HG03354 (cell line): ENCODE measurements at regions not wholly inside any gene's neighbourhood (a gene's known extent, or its start where the extent isn't known, plus 50 kb on each side); places are given as distances from the start of the nearest gene placed in this dataset.
"Not testable (repeated sequence)": the region's sequence is repeated elsewhere in the genome, so short reads cannot be mapped to it uniquely, and the experiment has no call there.

ENCODE experiments used
- ATAC-seq: cut with Tn5 transposase; IDR thresholded peaks from one replicate; pipeline ENCODE4 v1.9.1; 2021; ENCODE audit warnings: mild to moderate bottlenecking; ENCODE audit not compliant: unreplicated experiment, poor library complexity, severe bottlenecking

- ATAC-seq = no peak
Observed at GRCh38 chr15:47876986-47877385, 159.7 kb downstream of the SEMA6D start.

DNA sequence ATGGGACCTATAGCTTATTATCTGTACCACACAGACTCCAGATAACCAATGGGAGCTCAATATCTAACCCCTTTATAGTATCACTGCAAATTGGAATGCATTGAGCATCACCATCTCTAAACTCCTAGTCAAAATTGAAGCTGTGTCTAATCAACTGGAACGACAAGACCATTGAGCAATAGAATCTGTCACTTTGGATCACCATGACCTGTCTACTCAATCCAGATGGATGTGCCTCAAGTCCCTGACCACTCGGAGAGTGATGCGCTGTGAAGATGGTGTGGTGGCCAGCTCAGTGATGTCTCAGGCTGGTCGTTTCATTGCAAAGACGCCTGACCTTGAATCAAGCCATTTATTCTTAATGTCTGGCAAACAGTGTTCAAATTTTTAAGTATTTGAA, 160.5 kb downstream of the SEMA6D start:
- ATAC-seq = no peak

DNA sequence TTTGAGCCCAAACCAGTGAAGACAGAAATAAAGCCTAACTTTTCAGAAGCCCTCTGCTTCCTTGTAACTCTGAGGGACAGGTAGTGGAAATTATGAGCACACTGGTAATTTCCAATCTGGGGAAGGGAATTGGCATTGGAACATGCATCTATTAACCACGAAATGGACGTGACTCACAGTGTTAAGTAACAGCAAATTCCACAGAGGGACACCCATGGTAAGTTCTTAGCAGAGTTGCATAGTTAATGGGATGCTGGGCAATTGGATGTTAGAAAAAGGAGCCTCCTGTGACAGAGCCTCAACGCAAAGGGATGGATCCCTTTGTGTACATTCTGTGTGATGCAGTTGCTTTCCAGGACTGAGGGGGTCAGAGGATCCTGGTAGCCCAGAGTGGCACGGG, 168.6 kb downstream of the SEMA6D start:
- no peak for ATAC-seq

GRCh38 chr15:47887241-47887800, 170.0 kb downstream of the SEMA6D start:
- ATAC-seq = no peak

DNA sequence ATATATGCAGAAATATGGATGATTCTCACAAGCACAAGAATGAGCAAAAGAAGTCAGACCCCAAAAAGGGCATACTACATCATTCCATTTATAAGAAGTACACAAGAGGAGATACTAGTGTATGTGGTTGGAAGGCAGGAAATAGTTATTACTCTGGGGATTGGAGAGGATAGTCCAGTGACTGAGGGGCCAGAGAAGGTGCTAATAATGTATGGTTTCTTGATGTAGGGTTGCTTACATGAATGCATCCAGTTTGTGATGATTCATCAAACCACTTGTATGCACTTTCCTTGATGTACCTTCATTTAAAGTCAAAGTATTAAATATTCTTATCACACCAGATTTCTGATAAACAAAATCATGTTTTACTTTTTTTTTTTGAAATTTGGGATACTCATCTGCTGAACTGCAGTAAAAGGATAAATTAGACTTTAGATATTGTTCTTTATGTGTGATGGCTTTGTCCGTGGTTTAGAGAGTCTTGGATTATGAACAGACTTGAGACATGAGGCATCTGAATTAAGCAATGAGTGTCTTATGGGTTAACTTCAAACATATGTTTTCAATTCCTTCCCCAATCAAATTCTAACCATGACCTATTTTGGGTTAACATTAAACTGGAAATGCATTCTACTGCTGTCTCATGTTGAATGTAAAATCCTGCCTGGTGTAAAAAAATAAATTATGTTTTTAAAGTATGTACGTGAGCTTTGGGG, 171.2 kb downstream of the SEMA6D start:
- ATAC-seq = no peak

- ATAC-seq = no peak
Observed at GRCh38 chr15:47890397-47891150, 173.3 kb downstream of the SEMA6D start.

- no peak for ATAC-seq
Observed at GRCh38 chr15:47897525-47897924, 180.2 kb downstream of the SEMA6D start.

GRCh38 chr15:47900751-47901150, 183.4 kb downstream of the SEMA6D start:
- ATAC-seq = no peak

DNA sequence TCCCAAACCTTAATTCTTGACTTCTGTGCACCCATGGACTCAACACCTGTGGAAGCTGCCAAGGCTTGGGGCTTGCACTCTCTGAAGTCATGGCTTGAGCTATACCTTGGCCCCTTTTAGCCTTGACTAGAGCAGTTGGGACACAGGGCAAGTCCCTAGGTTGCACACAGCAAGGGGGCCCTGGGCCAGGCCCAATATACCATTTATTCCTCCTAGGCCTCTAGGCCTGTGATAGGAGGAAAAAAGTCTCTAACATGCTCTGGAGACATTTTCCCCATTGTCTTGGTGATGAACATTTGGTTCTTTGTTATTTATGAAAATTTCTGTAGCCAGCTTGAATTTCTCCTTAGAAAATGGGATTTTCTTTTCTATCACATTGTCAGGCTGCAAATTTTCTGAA, 186.1 kb downstream of the SEMA6D start:
- ATAC-seq = no peak

DNA sequence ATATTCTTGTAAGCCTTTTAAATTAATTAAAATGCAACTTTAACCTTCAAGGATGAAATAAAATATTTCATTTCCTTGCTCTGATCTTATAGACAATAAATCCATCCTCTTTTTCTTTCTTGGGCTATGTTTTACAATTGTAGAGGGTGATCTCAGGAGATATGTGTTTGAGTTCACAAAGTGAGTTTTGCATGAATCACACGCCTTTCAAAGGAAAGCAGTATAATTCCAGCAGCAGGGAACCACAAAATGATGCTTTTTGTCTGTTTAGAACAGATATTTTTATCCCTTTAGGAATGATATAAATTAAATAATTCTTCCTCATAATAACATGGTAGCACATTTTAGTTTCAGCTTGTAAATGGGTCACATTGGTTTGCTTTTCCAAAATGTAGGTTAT, 191.2 kb downstream of the SEMA6D start:
- ATAC-seq = no peak

GRCh38 chr15:47908950-47909670, 191.8 kb downstream of the SEMA6D start:
- no peak for ATAC-seq

DNA sequence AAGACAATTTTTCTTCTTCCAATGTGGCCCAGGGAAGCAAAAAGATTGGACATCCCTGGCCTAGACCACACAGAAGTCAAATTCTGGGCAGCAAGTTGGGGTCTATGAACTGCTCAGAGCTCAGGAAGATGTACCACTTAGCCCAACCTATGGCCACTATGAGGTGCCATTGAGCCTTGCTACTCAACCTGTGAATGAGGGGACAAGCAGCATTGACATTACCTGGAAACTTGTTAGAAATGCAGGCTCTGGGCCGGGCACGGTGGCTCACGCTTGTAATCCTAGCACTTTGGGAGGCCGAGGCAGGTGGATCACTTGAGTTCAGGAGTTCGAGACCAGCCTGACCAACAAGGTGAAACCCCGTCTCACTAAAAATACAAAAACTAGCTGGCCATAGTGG, 195.6 kb downstream of the SEMA6D start:
- not testable (repeated sequence) for ATAC-seq

GRCh38 chr15:47917881-47918280, 200.6 kb downstream of the SEMA6D start:
- ATAC-seq = no peak

- ATAC-seq = no peak
Observed at GRCh38 chr15:47918877-47919276, 201.6 kb downstream of the SEMA6D start.

GRCh38 chr15:47924381-47924780, 196.4 kb upstream of the SLC24A5 start:
- ATAC-seq = no peak

DNA sequence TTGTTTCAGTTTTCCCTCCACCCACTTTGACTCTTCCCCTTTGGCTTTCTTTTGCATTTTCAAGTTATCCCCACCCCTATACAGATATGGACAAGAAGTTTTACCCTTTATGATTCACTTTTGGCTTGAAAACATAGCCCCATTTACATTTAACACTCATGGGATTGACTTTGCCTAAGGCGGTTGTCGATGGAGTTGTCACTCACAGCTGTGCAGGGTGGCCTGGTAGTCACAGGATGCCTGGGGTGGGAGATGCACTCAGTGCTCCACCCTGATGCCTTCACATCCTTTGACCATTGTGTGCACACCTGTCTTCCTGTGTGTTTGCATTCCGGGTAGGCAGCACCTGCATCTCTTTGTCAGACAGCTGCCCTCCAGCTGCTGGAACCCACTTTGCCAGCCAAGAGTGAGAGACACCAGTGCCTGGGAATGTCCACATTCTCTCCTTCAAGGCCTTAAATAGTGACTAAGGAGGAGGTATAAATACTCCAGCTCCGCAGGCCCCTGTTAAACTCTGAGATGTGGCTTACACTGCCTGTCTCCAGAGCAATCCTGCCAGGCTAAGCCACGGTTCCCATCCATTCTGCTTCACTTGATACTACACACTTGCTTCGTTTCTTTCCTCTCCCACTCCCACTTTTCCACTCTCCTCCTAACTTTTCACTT, 191.5 kb upstream of the SLC24A5 start:
- no peak for ATAC-seq

- no peak for ATAC-seq
Observed at GRCh38 chr15:47932261-47932660, 188.5 kb upstream of the SLC24A5 start.

GRCh38 chr15:47932951-47933641, 187.7 kb upstream of the SLC24A5 start:
- ATAC-seq = no peak

DNA sequence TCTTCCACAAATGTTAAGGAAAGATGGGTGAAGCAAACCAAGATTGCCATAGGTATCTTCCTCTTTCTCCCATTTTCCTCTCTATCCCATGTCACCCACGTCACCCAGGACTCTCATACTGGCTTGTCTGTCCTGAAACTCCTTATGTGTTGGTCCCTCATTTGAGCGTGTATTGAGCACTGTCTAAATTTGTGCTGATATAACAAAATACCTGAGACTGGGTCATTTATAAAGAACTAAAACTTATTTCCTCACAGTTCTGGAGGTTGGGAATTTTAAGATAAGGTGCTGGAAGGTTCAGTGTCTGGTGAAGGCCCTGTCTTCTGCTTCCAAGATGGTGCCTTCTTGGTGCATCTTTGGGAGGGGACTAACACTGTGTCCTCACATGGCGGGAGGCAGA, 186.9 kb upstream of the SLC24A5 start:
- no peak for ATAC-seq
